ENCODE measurements at regions not wholly inside any gene's neighbourhood (a gene's known extent, or its start where the extent isn't known, plus 50 kb on each side); places are given as distances from the start of the nearest gene placed in this dataset.

GRCh38 chr13:105107781-105108180 lies 1427.7 kb downstream of the EFNB2 start:
- TF ChIP-seq CTCF (IDR thresholded peaks at IDR 0.05), result no peak
- TF ChIP-seq POLR2A (IDR thresholded peaks at IDR 0.05), result no peak
- no peak for TF ChIP-seq EP300 (IDR thresholded peaks at IDR 0.05)

Data from gastroesophageal sphincter (tissue), 3 donors.